ENCODE measurements at regions not wholly inside any gene's neighbourhood (a gene's known extent, or its start where the extent isn't known, plus 50 kb on each side); places are given as distances from the start of the nearest gene placed in this dataset.

- no peak for TF ChIP-seq CTCF (IDR thresholded peaks at IDR 0.05)
- TF ChIP-seq POLR2A (IDR thresholded peaks at IDR 0.05), result no peak
Measured at GRCh38 chr21:14616380-14617039, 70.4 kb upstream of the SAMSN1 start.
